GM18499 (cell line): ENCODE measurements at regions not wholly inside any gene's neighbourhood (a gene's known extent, or its start where the extent isn't known, plus 50 kb on each side); places are given as distances from the start of the nearest gene placed in this dataset.
"Not testable (repeated sequence)": the region's sequence is repeated elsewhere in the genome, so short reads cannot be mapped to it uniquely, and the experiment has no call there.

Experiments
- ATAC-seq: cut with Tn5 transposase; IDR thresholded peaks from one replicate; pipeline ENCODE4 v1.9.1; 2021; ENCODE audit warnings: moderate number of reproducible peaks; ENCODE audit not compliant: insufficient read depth, unreplicated experiment

DNA sequence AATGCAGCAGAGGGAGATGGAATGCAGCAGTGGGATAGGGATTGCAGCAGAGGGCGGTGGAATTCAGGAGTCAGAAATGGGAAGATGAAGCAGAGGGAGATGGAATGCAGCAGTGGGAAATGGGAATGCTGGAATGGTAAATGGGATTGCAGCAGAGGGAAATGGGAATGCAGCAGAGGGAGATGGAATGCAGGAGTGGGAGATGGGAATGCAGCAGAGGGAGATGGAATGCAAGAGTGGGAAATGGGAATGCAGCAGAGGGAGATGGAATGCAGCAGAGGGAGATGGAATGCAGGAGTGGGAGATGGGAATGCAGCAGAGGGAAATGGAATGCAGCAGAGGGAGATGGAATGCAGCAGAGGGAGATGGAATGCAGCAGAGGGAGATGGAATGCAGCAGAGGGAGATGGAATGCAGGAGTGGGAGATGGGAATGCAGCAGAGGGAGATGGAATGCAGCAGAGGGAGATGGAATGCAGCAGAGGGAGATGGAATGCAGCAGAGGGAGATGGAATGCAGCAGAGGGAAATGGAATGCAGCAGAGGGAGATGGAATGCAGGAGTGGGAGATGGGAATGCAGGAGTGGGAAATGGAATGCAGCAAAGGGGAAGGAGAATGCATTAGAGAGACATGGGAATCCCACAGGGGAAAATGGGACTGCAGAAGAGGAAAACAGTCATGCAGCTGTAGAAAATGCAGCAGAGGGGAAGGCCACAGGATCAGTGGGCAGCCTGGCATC is 329.8 kb downstream of the EMP1 start:
- not testable (repeated sequence) for ATAC-seq

DNA sequence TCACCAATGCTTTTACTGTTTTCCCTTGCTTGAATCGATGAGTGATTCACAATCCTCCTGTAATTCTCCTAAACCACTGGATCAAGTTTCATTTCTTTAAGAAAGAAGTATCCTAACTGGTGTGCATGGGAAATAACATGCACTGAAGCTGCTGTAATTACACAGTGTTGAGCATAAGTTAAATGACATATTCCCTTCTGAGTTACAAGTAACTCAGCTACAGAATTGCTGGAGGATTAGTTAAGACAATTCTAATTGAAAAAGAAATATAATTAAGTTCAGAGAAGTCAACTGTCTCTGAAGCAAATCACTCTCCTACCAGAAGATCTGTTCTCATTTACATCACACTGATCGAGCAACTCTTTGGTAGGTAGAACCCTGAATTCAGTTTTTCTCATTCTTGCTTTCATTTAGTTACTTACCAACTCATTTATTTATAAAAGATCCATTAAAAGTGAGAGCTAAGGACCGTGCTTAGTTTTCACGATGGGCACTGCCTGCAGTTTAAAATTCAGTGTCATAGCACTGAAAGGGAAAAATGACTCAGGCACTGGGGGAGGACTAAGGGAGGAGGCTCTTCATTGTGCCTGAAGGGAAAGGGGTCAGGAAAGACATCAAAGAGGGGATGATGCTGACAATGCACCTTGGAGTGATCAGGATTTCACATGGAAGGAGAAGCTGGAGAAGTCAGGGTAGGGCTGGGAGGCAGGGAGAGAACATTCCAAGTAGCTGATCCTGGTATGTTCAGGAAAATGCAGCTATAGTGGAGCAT is 327.2 kb downstream of the EMP1 start:
- no peak for ATAC-seq

GRCh38 chr12:13518034-13518433 is 321.5 kb downstream of the EMP1 start:
- ATAC-seq: not testable (repeated sequence)

DNA sequence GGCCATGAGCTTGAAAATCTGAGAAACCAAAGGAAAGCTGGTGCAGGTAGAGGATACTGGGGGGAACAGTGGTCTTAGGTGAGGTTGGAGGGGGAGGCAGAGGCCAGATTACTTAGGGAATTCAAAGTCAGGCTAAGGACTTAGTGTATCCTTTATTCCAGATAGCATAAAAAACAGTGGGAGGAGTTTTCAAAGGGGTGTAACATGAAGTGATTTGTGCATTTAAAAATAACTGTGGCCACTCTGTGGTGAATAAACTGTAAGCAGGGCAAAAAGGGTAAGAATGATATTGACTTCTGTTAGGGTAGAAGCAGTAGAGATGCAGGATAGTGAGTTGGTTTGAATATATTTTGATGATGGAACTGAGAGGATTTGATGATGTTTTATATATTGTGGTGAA is 313.2 kb downstream of the EMP1 start:
- ATAC-seq: no peak

GRCh38 chr12:13505636-13506035 is 309.1 kb downstream of the EMP1 start:
- no peak for ATAC-seq

DNA sequence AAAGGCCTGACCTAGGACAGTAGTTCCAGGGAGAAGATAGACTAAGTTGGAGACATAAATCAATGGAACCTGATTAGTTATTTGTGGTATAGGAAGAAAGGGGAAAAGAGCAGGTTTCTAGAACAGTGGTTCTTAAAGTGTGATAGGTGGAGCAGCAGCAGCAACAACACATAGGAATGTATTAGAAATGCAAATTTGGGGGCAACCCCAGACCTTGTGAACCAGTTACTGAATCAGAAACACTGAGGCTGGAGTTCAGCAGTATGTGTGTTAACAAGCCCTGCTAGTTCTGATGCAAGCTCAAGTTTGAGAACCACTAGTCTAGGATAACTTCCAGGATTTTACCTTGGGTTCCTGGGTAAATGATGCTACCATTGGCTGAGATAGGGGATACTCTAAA is 308.7 kb downstream of the EMP1 start:
- no peak for ATAC-seq

DNA sequence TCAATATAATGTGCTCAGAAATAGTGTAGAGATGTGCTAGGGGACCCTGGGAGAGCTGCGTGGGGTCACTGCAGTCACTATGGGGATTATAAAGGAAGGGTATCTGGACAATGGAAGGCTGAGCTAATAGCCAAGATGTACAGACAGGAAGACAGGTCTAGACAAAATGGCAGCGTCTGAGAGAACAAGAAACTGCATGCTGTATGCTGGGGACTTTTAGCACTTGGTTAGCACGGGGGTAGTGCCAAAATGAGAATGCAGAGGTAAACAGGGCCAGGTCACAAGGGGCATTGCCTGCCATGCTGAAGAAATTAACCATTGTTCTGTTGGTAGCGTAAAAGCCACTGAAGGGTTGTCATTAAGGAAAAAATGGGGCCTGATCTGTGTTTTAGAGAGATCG is 308.2 kb downstream of the EMP1 start:
- ATAC-seq: no peak

GRCh38 chr12:13504074-13504473 is 307.5 kb downstream of the EMP1 start:
- ATAC-seq: no peak

GRCh38 chr12:13503094-13503835 is 306.7 kb downstream of the EMP1 start:
- ATAC-seq: no peak

GRCh38 chr12:13499008-13499407 is 302.5 kb downstream of the EMP1 start:
- ATAC-seq: no peak

DNA sequence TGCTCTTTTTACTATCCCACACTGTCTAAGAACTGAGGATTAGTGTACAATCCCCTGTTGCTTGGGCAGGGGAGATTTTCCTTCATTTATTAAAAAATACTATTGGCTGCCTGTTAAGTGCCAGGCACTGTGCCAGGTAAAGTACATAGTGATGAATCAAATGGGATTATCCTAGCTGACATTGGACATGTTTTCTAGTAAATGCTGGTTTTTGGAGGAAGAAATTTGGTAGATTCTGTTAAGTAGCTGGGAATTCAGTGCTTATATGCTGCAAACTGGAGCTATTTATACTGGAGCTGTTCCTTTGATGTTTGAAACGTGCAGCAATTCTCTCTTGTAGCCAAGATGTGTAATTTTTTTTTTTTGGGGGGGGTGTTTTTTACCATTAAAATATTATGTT is 299.6 kb downstream of the EMP1 start:
- ATAC-seq: no peak

DNA sequence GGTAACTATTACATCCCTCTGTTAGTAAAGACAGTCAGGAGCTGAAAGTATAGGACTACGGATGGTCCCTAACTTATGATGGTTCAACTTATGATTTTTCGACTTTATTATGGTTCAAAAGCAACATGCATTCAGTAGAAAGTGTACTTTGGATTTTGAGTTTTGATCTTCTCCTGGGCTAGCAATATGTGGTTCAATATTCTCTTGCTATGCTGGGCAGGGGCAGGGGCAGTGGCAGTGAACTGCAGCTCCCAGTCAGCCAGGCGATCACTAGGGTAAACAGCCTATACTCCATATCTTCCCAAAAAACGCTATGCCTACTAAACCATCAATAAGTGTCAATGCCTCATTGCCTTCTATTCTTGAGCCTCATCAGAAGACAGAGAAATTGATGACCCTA is 292.7 kb downstream of the EMP1 start:
- no peak for ATAC-seq

DNA sequence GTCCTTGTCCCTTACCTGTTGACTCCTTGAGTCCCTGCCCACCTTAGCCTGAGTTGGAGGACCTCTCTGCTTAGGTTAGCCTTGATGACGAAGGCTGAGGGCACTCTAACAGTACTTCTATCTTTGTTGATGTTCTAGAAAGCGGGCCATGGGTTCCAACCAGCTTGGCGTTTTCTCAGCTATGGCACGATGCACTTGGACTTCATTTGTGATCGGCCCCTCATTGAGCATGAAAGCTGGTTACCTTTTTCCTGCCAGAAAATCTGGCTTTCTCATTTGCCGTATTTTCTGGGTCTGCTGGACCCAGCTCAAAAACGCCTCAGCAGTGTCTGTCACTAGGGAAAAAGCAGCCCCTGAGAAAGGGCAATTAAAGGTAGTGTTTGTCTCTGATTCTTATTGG is 290.8 kb downstream of the EMP1 start:
- no peak for ATAC-seq

- ATAC-seq: no peak
Observed at GRCh38 chr12:13486794-13487193, 290.3 kb downstream of the EMP1 start.

GRCh38 chr12:13478650-13479181 is 282.2 kb downstream of the EMP1 start:
- no peak for ATAC-seq

GRCh38 chr12:13474381-13474780 is 277.9 kb downstream of the EMP1 start:
- ATAC-seq: no peak

- ATAC-seq: peak; percentile 94
Observed at GRCh38 chr12:13472690-13473089, 276.2 kb downstream of the EMP1 start.

DNA sequence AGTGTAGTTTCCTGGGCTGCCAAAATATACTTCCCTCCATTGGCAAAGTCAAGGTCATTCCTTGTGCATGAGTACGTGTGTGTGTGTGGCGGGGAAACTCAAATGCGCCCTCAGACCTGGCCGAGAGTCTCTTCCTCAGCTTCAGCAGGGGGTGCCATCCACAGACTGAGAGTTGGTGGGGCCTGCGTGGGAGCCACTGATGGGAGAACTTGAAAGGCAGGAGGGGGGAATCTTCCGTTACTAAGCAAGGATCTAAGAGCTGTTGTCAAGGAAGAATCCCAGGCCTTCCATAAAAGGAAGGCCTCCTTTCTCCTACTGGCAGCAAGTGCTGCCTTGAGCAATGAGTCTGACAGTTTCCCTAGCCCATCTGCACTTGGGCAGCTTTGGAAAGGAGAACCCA is 274.9 kb downstream of the EMP1 start:
- ATAC-seq: no peak

DNA sequence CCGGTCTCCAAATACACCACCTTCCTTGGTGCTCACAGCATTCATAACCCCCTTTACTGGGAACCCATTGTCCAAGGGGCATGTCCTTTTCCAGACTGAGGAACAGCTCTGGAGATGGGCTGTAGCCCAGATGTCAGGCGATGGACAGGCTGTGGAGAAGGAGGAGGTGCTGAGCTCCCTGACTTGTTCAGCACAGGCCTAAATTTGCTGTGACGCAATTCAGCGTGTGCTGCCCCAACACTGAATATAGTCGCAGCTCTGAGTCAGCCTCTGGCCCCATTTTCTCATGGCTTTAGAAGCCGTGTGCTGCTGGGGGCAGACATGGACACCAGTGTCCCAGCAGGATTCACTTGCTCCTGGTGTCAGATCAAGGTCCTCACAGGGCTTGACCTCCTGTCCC is 269.1 kb downstream of the EMP1 start:
- ATAC-seq: no peak

GRCh38 chr12:13463189-13463588 is 266.7 kb downstream of the EMP1 start:
- ATAC-seq: no peak

- ATAC-seq: no peak
Observed at GRCh38 chr12:13462450-13462849, 265.9 kb downstream of the EMP1 start.
